DMS53 (cell line): ENCODE measurements at regions not wholly inside any gene's neighbourhood (a gene's known extent, or its start where the extent isn't known, plus 50 kb on each side); places are given as distances from the start of the nearest gene placed in this dataset.
A peak's percentile ranks its signal among the peaks of the same experiment; 100 is the strongest.

Experiments
- DNase-seq: peaks from one replicate; lab custom pipeline; 2025; lab: John Stamatoyannopoulos, UW

GRCh38 chr10:58932577-58933314, 243.7 kb upstream of the PHYHIPL start:
- no peak for DNase-seq

- no peak for DNase-seq
These were observed 240.1 kb upstream of the PHYHIPL start for GRCh38 chr10:58936364-58936763.

DNA sequence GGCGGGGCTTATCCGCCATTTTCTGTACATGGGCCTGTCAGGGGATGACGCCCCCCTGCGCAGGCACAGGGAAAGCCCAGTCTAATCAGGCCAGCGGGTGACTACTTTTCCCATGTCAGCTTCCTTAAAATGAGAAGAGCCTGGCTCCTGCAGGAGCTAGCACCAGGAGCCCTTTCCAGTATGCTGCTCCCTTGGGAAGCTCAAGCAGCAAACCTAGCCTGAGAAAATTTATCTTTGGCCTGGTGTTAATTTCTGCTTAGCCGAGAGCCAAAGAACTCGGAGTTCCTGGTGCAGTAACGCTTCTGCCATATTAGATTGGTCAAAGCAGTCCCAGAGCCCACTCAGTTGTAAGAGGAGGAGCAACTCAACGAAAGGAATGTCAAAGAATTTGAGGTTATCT, 239.0 kb upstream of the PHYHIPL start:
- no peak for DNase-seq

DNA sequence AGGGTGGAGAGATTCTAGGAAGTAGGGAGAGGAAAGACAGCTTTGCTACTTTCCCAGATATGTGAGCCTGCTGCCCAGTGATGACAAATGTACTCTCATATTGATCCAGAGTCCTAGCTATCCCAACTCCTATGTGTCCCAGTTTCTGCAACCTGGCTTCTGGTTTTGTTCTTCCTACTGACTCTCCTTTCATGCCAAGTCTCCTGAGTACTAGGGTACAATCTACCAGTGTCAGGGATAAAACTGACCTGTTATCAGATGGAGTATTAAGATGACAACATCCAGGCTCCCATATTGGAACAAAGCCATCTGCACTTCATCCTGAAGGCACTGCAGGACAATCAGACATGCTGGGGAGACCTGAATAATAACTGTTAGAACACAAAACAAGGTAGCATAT, 233.7 kb upstream of the PHYHIPL start:
- no peak for DNase-seq

- DNase-seq, result no peak
These were observed 233.1 kb upstream of the PHYHIPL start for GRCh38 chr10:58943256-58943890.

GRCh38 chr10:58943960-58944359, 232.5 kb upstream of the PHYHIPL start:
- no peak for DNase-seq

DNA sequence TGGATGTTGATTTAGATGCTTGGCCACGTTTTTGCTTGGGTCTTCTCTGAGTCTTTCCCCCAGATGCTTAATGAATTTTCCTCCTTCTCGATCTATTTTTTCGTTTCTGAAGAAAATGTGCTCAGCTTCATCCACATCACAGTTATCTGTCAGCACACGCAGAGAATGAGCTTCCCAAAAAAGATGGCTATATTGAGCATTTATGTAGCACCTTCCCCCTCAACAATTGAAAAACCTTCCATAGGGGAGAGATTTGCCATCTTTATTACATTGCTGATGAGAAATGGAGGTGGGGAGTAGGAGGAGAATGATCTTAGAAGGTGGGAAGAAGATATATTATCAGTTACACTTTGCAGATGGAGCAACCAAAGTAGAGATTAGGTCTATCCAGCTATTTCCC, 228.1 kb upstream of the PHYHIPL start:
- no peak for DNase-seq

- peak; percentile 20 for DNase-seq
These were observed 225.8 kb upstream of the PHYHIPL start for GRCh38 chr10:58950618-58951017.

DNA sequence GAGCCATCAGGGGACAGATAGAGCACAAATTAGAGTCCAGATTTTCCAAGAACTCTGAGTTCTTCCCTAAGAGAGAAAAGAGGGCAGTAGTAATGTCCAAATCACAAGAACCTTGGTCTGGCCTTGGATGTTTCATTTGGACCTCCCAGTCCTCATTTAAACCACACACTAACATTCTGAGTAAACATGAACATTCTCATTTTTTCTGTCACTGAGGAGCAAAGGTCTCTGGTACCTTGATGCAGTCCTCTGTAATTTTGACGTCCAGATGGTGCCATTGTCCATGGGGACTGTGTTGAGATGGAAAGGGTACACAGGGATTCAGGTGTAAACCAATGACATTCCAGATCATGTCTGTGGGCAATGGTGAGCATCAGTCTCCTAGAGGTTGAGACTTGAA, 225.4 kb upstream of the PHYHIPL start:
- no peak for DNase-seq

DNA sequence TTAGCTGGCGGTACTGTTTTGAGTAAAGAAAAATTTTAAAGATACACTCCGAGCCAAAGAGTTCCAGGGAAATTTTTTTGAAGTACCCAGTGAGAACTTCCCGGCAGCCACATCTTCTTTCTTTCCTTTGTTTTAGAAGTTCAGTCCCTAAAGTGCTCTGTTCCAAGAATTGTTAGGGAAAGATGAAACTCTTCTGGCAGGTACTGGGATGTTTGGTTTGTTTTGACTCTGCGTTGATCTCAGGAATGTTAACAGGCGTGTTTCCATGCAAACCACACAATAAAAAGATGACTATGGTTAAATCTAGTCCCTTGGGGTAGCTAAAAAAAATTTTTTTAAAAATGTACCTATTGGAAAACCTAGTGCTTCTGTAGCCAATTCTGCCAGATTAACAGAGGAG, 224.7 kb upstream of the PHYHIPL start:
- no peak for DNase-seq

DNA sequence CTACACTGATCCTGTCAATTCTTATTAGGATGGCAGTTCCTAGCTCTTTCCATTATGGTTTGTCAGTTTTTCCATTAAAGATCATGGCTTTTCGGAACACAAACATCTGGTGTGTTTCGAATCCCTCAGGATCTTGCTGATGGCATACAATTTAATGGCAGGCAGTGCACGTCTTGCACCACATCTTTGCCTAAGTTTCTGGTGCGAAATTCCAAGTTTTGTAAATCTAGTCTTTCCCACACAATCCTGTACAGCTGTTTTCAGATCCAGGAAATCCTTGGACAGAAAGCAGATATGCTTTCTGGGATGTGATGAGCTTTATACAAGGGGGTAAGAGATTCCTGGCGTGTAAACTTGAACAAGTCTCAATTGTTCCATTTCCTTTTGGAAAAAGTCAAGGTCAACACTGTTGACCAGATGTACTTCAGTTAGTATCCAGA, 224.3 kb upstream of the PHYHIPL start:
- no peak for DNase-seq

DNA sequence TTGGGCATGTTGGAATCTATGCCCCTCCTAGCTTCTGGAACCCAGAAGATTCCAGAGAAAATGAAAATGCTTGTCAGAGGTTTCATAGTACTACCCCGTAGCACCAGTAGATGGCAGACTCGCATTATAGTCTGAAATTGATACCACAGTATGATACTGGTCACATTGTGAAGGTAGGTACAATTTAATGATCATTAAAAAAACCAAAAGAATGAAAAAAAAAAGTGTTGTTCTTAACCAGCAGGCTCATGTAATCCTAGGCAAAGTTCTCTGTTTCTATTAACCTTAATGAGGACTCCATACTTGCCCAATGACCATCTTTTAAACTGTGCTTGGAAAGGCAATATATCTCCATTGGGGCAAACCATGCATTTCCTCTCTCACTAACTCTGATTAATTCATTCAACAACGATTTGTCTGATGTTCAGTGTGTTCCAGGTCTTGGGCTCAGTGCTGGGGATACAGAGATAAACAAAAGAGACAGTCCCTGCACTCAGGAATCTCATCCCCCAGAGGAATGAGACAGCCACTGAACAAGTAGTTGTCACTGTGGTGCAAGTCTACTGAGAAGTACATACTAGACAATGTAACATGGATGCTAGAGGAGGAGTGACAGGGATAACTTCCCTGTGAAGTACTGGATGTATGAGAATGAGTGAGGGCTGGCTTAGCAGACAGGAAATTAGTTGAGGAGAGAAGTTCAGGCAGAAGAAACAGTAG, 223.5 kb upstream of the PHYHIPL start:
- DNase-seq, result peak; percentile 72

DNA sequence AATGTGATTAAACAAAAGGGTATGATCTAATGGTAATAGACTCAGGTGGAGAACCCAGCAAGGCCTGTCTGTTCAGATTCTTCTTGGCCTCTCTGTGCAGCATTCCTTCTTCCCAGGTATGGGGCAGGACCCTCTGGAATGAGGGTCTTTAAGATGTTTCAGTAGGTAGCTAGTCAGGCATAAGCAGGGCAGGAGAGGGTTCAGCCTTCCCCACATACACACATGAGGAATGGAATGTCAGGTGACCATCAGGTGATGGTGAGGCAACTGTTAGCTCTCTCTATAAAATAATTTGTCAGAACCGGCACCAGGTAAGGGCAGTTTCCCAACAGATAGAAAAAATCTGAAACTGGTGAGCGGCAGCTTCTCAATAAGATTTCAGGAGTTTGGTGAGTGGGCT, 222.3 kb upstream of the PHYHIPL start:
- DNase-seq, result no peak

DNA sequence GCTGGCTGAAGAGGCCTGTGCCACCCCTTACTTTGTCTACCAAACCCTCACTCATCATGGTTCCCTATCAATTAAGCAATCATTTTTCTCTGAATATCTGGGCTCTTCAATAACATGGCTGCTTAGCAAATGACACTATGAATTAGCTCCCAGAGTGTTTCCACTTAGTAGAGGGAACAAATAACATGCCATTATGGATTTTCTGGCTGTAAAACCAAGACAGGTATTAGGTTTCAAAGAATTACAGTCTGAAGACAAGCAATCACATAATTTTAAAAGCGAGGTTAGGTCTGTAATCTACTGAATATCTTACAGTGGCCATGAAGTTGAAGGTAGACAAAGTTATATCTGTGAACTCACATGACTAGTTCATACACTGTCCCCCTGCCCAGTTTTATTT, 220.8 kb upstream of the PHYHIPL start:
- DNase-seq, result no peak

- DNase-seq, result no peak
These were observed 219.5 kb upstream of the PHYHIPL start for GRCh38 chr10:58956926-58957325.

GRCh38 chr10:58957517-58957916, 218.9 kb upstream of the PHYHIPL start:
- DNase-seq, result no peak

GRCh38 chr10:58963101-58963534, 213.3 kb upstream of the PHYHIPL start:
- DNase-seq, result peak; percentile 85

DNA sequence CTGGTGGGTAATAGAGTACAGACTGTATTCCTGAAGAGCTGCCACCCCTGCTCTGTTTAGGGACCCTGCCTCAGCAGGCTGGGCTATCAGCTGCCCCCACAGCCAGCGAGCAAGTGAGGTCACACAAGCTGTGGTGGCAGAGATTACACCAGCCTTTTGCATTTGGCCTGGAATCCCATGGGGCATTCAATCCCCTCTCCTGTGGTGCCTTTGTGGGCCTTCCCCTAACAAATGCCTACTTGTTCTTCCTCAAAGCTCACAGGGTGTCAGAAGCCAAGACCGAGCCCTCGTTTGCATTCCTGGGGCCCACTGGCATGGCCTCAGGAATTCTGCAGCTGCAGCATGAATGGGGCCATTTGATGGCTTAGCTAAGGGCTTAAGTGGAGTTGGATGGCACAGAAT, 212.7 kb upstream of the PHYHIPL start:
- DNase-seq, result no peak

GRCh38 chr10:58965855-58966254, 210.6 kb upstream of the PHYHIPL start:
- peak; percentile 12 for DNase-seq

GRCh38 chr10:58967551-58968388, 208.7 kb upstream of the PHYHIPL start:
- peak; percentile 90 for DNase-seq

DNA sequence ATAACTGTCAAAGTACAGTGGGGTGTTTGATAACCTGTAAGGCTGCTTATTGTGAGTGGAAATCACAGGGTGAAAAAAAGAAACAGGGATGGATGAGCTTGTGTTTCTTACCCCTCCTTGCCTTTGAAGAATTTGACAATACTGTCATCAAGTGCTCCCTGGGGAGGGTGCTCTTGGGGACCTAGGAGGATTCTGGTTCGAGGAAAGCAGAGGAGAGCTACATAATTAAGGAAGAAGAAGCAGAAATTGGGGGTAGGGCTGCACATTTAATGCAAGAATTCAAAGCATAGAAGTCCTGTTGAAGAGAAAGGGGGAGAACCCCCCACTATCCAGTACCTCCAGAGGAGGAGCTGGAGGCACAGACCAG, 208.1 kb upstream of the PHYHIPL start:
- no peak for DNase-seq

- DNase-seq, result no peak
These were observed 206.9 kb upstream of the PHYHIPL start for GRCh38 chr10:58969576-58969975.
